Liver (tissue), 8 donors: ENCODE measurements at regions not wholly inside any gene's neighbourhood (a gene's known extent, or its start where the extent isn't known, plus 50 kb on each side); places are given as distances from the start of the nearest gene placed in this dataset.

Experiments
- DNase-seq: peaks from one replicate; pipeline ENCODE4 v3.0.0-alpha.2; 2017; ENCODE audit warnings: low spot score
- H3K27ac ChIP-seq, 2 donors: one replicate each; pipeline ENCODE4 v1.7.0; 2013; ENCODE audit warnings: inconsistent platforms in 2 of 2, low read length in 2 of 2, control low read depth in 1 of 2, low read depth in 1 of 2, mild to moderate bottlenecking in 1 of 2
- H3K27me3 ChIP-seq, 4 donors: one replicate each; pipeline versions ENCODE4 v1.6.1 to v1.7.0; 2013; ENCODE audit warnings: low read length in 3 of 4, inconsistent platforms in 1 of 4, mild to moderate bottlenecking in 1 of 4, moderate library complexity in 1 of 4; ENCODE audit not compliant: control insufficient read depth in 4 of 4, insufficient read depth in 4 of 4
- H3K36me3 ChIP-seq, 4 donors: one replicate each; pipeline versions ENCODE4 v1.6.1 to v1.7.0; 2013; ENCODE audit warnings: low read length in 3 of 4, mild to moderate bottlenecking in 3 of 4, low read depth in 1 of 4, moderate library complexity in 1 of 4; ENCODE audit not compliant: control insufficient read depth in 4 of 4, insufficient read depth in 3 of 4
- H3K4me1 ChIP-seq, 4 donors: one replicate each; pipeline versions ENCODE4 v1.6.1 to v1.7.0; 2013; ENCODE audit warnings: low read length in 3 of 4, mild to moderate bottlenecking in 3 of 4, moderate library complexity in 1 of 4; ENCODE audit not compliant: control insufficient read depth in 4 of 4, insufficient read depth in 4 of 4
- H3K4me3 ChIP-seq, 3 donors: one replicate each; pipeline versions ENCODE4 v1.6.1 to v1.7.0; 2013; ENCODE audit warnings: low read length in 3 of 3, control low read depth in 1 of 3, low read depth in 1 of 3, mild to moderate bottlenecking in 1 of 3
- H3K9ac ChIP-seq, 2 donors: one replicate each; pipeline ENCODE4 v1.7.0; 2013; ENCODE audit warnings: low read length in 2 of 2, mild to moderate bottlenecking in 2 of 2, moderate library complexity in 2 of 2, control low read depth in 1 of 2, low read depth in 1 of 2
- H3K9me3 ChIP-seq, 4 donors: one replicate each; pipeline versions ENCODE4 v1.6.1 to v1.7.0; 2013; ENCODE audit warnings: low read length in 3 of 4; ENCODE audit not compliant: control insufficient read depth in 4 of 4
- FOXA1 ChIP-seq: IDR thresholded peaks from 2 replicates; pipeline ENCODE4 v1.6.1; 2016; ENCODE audit warnings: antibody characterized with exemption
- FOXA2 ChIP-seq: IDR thresholded peaks from 2 replicates; pipeline ENCODE4 v1.6.1; 2016; ENCODE audit warnings: antibody characterized with exemption
- GABPA ChIP-seq, 2 donors: IDR thresholded peaks in 1 of 2; conservative IDR thresholded peaks in 1 of 2; 2 replicates each; pipeline ENCODE4 v1.6.1; 2016; ENCODE audit warnings: antibody characterized with exemption in 2 of 2, mild to moderate bottlenecking in 1 of 2, moderate library complexity in 1 of 2
- HNF4A ChIP-seq, 2 donors: conservative IDR thresholded peaks; 2 replicates each; pipeline ENCODE4 v1.6.1; 2016; ENCODE audit warnings: antibody characterized with exemption in 2 of 2, mild to moderate bottlenecking in 2 of 2
- HNF4G ChIP-seq: IDR thresholded peaks from 2 replicates; pipeline ENCODE4 v1.6.1; 2016; ENCODE audit warnings: antibody characterized with exemption
- JUND ChIP-seq, 2 donors: IDR thresholded peaks; 2 replicates each; pipeline ENCODE4 v1.6.1; 2016; ENCODE audit warnings: antibody characterized with exemption in 2 of 2
- RAD21 ChIP-seq, 2 donors: IDR thresholded peaks; 2 replicates each; pipeline ENCODE4 v1.6.1; 2016; ENCODE audit warnings: antibody characterized with exemption in 2 of 2, mild to moderate bottlenecking in 2 of 2
- RXRA ChIP-seq, 2 donors: IDR thresholded peaks; 2 replicates each; pipeline ENCODE4 v1.6.1; 2017 to 2018; ENCODE audit warnings: antibody characterized with exemption in 2 of 2, mild to moderate bottlenecking in 1 of 2
- SP1 ChIP-seq: IDR thresholded peaks from 2 replicates; pipeline ENCODE4 v1.6.1; 2018; ENCODE audit warnings: antibody characterized with exemption, mild to moderate bottlenecking
- TAF1 ChIP-seq: conservative IDR thresholded peaks from 2 replicates; pipeline ENCODE4 v1.6.1; 2016; ENCODE audit warnings: antibody characterized with exemption, mild to moderate bottlenecking
- YY1 ChIP-seq: IDR thresholded peaks from 2 replicates; pipeline ENCODE4 v1.6.1; 2016; ENCODE audit warnings: antibody characterized with exemption, mild to moderate bottlenecking
- WGBS: extraction: QIAGEN DNeasy Blood & Tissue Kit; methylation state at CpG from one replicate; pipeline ENCODE4 v1.1.7; 2013; 5-methylcytosine and 5-hydroxymethylcytosine counted together
- TF ChIP-seq, protein P1 (sequence below): IDR thresholded peaks from 2 replicates; pipeline ENCODE4 v1.6.1; 2016; ENCODE audit warnings: antibody characterized with exemption, mild to moderate bottlenecking
- TF ChIP-seq, protein P2 (sequence below): IDR thresholded peaks from 2 replicates; pipeline ENCODE4 v1.6.1; 2016; ENCODE audit warnings: antibody characterized with exemption
- TF ChIP-seq, protein P3 (sequence below): IDR thresholded peaks from 2 replicates; pipeline ENCODE4 v1.6.1; 2016; ENCODE audit warnings: antibody characterized with exemption
- TF ChIP-seq, protein P4 (sequence below): IDR thresholded peaks from 2 replicates; pipeline ENCODE4 v1.6.1; 2016; ENCODE audit warnings: antibody characterized with exemption
- TF ChIP-seq, protein P5 (sequence below): fragments of 150-350 bp; IDR thresholded peaks from 2 replicates; pipeline ENCODE4 v1.5.1; 2017; ENCODE audit warnings: improper control_type of control experiment, low read depth, low read length; ENCODE audit not compliant: missing input control
- donor health status: healthy.
- donor health status: healthy.
- donor health status: healthy.
- donor health status: healthy.
- donor health status: healthy.

DNA sequence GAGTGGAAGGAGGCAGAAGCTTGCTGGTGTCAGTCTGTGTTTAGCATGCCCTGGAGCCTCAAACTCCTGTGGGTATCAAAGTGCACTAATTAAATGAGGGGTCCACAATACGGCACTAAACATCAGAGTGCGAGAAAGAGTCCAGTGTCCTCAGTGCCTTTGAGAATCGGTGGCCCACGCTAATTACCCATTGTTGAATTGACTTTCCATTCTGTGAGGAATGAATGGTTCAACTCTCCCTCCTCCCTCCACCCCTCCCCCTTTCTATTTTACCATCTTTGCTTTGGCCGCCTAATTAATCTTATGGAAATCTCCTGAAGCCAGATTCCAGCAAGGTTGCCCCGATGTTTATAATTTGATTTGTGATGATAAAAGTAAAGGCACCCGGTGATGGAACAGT is 217.8 kb downstream of the TFEC start:
- H3K27ac ChIP-seq = no peak overlapping the region
- 76% methylated on average over 7 of the region's 7 CpGs for WGBS
- H3K4me1 ChIP-seq = no peaks in the 10 kb centered on the region
- no peak for TF ChIP-seq JUND (IDR thresholded peaks at IDR 0.05)
- TF ChIP-seq, protein P1, sequence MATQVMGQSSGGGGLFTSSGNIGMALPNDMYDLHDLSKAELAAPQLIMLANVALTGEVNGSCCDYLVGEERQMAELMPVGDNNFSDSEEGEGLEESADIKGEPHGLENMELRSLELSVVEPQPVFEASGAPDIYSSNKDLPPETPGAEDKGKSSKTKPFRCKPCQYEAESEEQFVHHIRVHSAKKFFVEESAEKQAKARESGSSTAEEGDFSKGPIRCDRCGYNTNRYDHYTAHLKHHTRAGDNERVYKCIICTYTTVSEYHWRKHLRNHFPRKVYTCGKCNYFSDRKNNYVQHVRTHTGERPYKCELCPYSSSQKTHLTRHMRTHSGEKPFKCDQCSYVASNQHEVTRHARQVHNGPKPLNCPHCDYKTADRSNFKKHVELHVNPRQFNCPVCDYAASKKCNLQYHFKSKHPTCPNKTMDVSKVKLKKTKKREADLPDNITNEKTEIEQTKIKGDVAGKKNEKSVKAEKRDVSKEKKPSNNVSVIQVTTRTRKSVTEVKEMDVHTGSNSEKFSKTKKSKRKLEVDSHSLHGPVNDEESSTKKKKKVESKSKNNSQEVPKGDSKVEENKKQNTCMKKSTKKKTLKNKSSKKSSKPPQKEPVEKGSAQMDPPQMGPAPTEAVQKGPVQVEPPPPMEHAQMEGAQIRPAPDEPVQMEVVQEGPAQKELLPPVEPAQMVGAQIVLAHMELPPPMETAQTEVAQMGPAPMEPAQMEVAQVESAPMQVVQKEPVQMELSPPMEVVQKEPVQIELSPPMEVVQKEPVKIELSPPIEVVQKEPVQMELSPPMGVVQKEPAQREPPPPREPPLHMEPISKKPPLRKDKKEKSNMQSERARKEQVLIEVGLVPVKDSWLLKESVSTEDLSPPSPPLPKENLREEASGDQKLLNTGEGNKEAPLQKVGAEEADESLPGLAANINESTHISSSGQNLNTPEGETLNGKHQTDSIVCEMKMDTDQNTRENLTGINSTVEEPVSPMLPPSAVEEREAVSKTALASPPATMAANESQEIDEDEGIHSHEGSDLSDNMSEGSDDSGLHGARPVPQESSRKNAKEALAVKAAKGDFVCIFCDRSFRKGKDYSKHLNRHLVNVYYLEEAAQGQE = no peak
- TF ChIP-seq, protein P2, sequence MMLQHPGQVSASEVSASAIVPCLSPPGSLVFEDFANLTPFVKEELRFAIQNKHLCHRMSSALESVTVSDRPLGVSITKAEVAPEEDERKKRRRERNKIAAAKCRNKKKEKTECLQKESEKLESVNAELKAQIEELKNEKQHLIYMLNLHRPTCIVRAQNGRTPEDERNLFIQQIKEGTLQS = no peak
- TF ChIP-seq, protein P3, sequence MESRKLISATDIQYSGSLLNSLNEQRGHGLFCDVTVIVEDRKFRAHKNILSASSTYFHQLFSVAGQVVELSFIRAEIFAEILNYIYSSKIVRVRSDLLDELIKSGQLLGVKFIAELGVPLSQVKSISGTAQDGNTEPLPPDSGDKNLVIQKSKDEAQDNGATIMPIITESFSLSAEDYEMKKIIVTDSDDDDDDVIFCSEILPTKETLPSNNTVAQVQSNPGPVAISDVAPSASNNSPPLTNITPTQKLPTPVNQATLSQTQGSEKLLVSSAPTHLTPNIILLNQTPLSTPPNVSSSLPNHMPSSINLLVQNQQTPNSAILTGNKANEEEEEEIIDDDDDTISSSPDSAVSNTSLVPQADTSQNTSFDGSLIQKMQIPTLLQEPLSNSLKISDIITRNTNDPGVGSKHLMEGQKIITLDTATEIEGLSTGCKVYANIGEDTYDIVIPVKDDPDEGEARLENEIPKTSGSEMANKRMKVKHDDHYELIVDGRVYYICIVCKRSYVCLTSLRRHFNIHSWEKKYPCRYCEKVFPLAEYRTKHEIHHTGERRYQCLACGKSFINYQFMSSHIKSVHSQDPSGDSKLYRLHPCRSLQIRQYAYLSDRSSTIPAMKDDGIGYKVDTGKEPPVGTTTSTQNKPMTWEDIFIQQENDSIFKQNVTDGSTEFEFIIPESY = no peak
- TF ChIP-seq TAF1 = no peak
- TF ChIP-seq GABPA (IDR thresholded peaks at IDR 0.05 in 1 of 2, conservative IDR thresholded peaks at IDR 0.05 in 1 of 2) = no peak
- no peak for TF ChIP-seq YY1
- TF ChIP-seq FOXA1 = no peak
- no peak for TF ChIP-seq HNF4A (conservative IDR thresholded peaks at IDR 0.05)
- TF ChIP-seq RXRA (IDR thresholded peaks at IDR 0.05) = no peak
- no peak for TF ChIP-seq SP1
- no peaks in the 10 kb centered on the region for H3K36me3 ChIP-seq
- no peaks in the 10 kb centered on the region for H3K9me3 ChIP-seq
- no peak overlapping the region for H3K9ac ChIP-seq
- no peak overlapping the region for H3K4me3 ChIP-seq
- H3K27me3 ChIP-seq = no peaks in the 10 kb centered on the region
- no peak for DNase-seq

DNA sequence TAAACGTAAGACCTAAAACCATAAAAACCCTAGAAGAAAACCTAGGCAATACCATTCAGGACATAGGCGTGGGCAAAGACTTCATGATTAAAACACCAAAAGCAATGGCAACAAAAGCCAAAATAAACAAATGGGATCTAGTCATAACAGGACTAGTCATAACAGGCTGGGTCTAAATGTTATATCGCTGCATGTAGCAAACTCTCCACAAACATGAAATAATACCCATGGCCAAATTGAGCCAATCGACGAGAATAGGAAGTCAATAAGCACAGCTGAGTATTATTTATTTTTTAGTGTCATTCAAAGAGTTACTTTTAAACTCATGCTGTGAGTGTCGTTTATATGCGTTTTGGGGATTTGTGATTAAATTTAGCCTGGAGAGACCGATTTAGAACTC is 225.1 kb downstream of the TFEC start:
- Histone ChIP-seq H3K36me3 (no peaks in the 10 kb centered on the region), H3K27me3 (no peaks in the 10 kb centered on the region), H3K4me1 (no peaks in the 10 kb centered on the region), H3K4me3 (no peak overlapping the region), H3K9me3 (no peaks in the 10 kb centered on the region), H3K27ac (no peak overlapping the region), H3K9ac (no peak overlapping the region)
- 65% methylated on average over 8 of the region's 8 CpGs for WGBS
- no peak for TF ChIP-seq YY1
- no peak for TF ChIP-seq TAF1
- TF ChIP-seq HNF4A (conservative IDR thresholded peaks at IDR 0.05) = no peak
- TF ChIP-seq, protein P4, sequence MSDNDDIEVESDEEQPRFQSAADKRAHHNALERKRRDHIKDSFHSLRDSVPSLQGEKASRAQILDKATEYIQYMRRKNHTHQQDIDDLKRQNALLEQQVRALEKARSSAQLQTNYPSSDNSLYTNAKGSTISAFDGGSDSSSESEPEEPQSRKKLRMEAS = no peak
- TF ChIP-seq GABPA (IDR thresholded peaks at IDR 0.05 in 1 of 2, conservative IDR thresholded peaks at IDR 0.05 in 1 of 2) = no peak
- TF ChIP-seq, protein P3 = no peak
- TF ChIP-seq, protein P2 = no peak
- TF ChIP-seq RAD21 (IDR thresholded peaks at IDR 0.05) = no peak
- no peak for TF ChIP-seq FOXA2
- no peak for TF ChIP-seq FOXA1
- TF ChIP-seq HNF4G = no peak
- TF ChIP-seq, protein P5, sequence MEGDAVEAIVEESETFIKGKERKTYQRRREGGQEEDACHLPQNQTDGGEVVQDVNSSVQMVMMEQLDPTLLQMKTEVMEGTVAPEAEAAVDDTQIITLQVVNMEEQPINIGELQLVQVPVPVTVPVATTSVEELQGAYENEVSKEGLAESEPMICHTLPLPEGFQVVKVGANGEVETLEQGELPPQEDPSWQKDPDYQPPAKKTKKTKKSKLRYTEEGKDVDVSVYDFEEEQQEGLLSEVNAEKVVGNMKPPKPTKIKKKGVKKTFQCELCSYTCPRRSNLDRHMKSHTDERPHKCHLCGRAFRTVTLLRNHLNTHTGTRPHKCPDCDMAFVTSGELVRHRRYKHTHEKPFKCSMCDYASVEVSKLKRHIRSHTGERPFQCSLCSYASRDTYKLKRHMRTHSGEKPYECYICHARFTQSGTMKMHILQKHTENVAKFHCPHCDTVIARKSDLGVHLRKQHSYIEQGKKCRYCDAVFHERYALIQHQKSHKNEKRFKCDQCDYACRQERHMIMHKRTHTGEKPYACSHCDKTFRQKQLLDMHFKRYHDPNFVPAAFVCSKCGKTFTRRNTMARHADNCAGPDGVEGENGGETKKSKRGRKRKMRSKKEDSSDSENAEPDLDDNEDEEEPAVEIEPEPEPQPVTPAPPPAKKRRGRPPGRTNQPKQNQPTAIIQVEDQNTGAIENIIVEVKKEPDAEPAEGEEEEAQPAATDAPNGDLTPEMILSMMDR = no peak
- TF ChIP-seq RXRA (IDR thresholded peaks at IDR 0.05) = no peak
- no peak for TF ChIP-seq SP1
- DNase-seq = no peak
